Smooth muscle cell of the brain vasculature (primary cell): ENCODE measurements at regions not wholly inside any gene's neighbourhood (a gene's known extent, or its start where the extent isn't known, plus 50 kb on each side); places are given as distances from the start of the nearest gene placed in this dataset.
"Not testable (repeated sequence)": the region's sequence is repeated elsewhere in the genome, so short reads cannot be mapped to it uniquely, and the experiment has no call there.

Experiments used
- DNase-seq: peaks from one replicate; pipeline ENCODE4 v3.0.0-alpha.2; 2012; ENCODE audit warnings: low read depth, low spot score

DNA sequence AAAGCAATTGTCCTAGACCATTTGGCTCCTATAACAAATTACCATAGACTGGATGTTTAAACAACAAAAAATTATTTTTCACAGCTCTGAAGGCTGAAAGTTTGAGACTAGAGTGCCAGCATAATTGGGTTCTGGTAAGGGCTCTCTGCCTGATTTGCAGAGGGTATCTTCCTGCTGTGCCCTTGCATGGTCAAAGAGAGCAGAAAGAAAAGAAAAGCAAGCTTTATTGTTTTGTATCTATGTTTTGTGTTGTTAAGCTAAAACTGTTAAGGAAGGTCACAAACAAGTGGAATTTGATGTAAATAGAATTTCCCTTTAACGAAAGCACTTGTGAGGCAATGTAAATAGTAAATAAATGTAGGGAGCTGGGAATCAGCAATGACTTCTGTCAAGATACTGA is 1031.0 kb upstream of the ATXN7L3B start:
- no peak for DNase-seq

DNA sequence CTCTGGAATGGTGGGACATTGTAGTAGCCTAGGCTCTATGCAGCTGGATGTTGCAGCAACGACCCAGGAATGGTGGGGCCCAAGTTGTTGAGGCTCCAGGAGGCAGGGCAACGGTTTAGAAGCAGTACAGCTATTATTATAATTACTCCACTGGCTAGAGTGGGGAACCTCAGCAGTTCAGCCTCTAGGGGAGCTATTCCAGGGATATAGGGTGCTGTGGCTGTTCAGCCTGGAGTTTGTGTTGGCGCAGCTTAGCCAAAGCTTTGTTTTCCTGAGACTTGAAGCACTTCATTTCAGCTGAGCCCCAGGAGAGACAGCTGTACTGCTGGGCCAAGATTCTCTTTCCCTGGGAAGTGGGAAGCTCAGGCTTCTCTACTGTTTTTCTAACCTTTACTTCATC is 1023.0 kb upstream of the ATXN7L3B start:
- no peak for DNase-seq

DNA sequence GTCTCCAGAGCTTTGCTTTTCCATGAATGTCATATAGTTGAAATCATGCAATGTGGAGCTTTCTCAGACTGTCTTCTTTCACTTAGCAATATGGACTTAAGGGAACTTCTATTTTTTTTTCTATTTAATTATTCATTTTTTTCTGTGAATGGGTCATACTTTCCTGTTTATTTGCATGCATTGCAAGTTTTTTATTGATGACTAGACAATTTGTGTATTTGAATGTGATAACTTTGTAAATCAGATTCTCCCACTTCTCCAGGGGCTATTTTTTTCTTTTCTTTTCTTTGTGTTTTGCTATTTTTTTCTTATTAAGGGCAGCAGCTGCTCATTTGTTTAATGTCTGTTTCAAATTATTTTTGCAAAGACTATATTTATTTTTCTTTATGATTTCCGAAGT is 1019.8 kb upstream of the ATXN7L3B start:
- DNase-seq = no peak

DNA sequence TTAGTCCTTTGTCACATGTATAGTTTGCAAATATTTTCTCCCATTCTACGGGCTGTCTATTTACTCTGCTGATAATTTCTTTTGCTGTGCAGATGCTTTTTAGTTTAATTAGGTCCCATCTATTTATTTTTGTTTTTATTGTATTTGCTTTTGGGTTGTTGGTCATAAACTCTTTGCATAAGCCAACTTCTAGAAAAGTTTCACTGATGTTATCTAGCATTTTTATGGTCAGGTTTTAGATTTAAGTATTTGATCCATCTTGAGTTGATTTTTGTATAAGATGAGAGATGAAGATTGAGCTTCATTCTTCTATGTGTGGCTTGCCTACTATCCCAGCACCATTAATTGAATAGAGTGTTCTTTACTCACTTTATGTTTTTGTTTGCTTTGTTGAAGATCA is 1008.4 kb upstream of the ATXN7L3B start:
- no peak for DNase-seq

DNA sequence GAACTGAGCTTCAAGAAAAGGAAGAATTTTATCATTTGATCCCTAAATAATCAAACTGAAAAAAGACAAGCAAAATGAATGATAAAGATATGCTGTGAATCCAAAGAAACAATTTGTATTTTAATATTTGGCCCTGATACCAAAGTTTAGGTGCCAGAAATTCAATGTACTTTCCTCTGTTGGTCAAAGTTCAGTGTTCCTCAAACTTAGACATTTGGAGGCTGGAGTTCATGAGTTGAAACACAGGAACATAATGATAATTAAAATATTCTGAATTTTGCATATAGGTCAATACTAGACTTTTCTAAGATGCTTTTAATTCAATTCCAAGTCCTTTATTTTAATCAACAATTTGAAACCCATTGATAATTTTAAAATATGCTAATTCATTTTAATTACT is 1007.7 kb upstream of the ATXN7L3B start:
- no peak for DNase-seq

DNA sequence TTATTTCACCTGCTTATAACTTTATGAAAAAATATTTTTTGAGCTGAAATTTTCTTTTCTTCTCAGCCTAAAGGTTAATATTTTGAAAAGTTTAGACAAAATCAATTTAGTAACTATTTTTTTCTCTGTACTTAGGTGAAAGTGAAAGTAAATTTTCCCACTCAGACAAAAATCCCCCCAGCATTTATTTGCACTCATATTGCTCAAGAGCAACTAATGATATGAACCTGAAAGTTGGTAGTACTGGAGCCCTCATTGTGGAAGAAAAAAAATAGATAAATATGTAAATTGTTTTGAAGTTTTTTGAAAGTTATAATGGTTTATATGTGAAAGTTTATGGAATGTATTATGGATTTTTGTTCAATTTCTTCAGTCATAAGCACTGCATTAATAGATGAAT is 1005.9 kb upstream of the ATXN7L3B start:
- DNase-seq = no peak

DNA sequence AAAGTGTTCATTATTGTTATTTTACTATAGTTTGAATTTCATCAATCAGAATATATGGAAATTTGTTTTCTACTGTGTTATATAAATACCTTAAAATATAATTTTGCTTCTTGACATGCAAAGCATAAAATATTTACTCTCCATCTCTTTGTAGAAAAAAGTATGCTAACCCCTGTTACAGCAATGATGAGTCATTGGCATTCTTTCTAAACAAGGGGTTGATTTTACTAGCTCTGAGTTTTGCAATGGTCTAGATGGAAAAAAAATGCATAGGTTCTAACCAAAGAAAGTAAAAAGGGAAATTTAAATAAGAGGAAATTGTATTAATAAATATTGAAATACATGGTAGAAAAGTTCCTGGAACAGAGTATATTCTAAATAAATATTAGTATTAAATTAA is 990.2 kb upstream of the ATXN7L3B start:
- DNase-seq = no peak

DNA sequence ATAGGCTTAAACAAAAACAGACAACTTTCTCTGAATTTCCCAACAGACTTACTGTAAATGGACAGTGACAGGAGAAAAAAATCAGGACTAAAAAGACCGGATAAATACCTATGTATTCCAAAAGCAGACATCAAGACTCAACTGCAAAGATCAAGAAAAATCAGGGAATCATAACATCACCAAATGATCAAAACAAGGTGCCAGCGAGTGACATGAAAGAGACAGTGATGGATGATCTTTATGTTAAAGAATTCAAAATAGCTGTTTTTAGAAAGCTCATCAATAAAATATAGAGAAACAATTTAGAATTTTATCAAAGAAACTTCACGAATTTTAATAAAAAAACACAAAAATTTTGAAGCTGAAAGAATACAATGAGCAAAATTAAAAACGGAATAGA is 952.5 kb upstream of the ATXN7L3B start:
- no peak for DNase-seq

DNA sequence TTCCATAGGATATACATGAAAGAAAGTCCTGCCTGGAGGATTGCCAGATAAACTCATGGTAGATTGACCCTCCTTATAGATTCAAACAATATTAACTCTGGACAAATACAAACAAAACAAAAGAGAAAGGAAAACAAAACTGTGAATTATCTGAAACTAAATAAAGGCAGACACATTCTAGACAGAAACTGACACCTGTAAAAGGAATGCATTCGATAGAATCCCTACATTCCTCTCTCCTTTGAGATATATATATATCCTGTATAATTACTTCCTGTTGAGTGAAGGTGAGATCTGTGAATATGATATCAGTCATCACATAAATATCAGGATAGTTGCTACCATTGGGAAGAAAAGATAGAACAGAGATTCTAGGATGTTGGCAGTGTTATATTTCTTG is 948.4 kb upstream of the ATXN7L3B start:
- DNase-seq = no peak

DNA sequence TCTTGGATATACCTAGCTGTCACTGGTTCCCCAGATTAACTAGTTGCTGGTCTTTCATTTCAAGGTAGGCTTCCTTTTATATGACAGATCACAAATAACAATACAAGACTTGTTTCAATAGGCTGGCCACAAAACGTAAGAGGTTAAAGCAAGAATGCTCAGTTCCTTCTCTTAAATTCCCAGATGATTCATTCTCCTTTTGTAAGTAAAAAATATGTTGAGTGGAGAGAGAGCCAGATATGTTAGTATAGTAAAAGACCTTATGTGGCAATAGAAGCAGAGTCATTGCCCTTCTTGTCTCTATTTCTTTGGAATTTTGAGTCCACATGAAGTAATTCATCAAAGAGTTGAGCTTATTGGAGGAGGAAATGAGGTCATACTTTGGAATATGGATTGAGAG is 939.0 kb upstream of the ATXN7L3B start:
- DNase-seq = no peak

DNA sequence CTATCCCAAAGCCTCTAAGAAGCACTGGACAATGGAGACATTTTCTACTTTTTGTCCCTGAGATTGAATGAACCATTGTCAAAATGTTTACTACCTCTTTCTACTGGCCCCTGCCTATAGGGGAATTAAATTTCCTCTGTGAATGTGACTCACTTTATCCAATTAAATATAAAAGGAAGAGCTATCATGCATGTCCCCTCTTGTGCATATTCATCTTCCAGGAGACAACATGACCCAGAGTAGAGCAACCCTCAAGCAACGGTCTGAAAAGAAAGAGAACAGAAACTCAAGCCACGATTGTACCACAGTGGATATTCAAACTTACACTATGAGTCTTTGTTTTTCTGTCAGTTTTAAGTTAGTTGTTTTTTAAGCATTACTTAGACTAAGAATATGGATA is 938.4 kb upstream of the ATXN7L3B start:
- no peak for DNase-seq

DNA sequence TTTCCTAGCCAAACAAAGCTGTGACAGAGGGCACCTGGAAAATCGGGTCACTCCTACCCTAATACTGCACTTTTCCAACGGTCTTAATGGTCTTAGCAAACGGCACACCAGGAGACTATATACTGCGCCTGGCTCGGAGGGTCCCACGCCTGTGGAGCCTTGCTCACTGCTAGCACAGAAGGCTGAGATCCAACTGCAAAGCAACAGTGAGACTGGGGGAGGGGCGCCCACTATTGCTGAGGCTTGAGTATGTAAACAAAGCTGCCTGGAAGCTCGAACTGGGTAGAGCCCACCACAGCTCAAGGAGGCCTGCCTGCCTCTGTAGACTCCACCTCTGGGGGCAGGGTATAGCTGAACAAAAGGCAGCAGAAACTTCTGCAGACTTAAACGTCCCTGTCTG is 931.7 kb upstream of the ATXN7L3B start:
- not testable (repeated sequence) for DNase-seq

DNA sequence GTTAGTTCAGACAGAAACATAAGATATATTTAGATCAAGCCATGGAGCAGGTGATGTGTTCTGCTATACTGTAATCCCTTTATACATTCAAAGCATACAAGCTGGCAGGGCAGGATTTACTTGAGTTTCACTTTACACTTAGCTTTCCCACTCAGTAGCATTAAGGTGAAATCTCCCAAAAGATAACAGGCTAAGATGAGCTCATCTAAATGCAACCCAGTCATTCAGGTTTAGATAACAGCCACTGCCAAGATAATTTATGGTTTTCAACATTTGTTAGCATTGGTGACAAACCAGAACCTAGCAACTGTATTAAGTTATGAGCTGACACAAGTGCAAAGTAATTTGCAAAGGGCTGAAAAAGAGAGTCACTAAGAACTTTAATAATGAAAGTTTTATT is 925.1 kb upstream of the ATXN7L3B start:
- DNase-seq = no peak

DNA sequence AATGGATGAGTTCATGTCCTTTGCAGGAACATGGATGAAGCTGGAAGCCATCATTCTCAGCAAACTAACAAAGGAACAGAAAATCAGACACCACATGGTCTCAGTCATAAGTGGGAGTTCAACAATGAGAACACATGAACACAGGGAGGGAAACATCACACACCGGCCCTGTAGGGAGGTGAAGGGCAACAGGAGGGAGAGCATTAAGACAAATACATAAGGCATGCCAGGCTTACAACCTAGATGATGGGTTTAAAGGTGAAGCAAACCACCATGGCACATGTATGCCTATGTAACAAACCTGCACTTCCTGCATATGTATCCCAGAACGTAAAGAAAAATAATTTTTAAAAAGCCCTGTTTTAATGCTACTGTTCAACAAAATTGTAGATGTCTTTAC is 914.2 kb upstream of the ATXN7L3B start:
- no peak for DNase-seq

DNA sequence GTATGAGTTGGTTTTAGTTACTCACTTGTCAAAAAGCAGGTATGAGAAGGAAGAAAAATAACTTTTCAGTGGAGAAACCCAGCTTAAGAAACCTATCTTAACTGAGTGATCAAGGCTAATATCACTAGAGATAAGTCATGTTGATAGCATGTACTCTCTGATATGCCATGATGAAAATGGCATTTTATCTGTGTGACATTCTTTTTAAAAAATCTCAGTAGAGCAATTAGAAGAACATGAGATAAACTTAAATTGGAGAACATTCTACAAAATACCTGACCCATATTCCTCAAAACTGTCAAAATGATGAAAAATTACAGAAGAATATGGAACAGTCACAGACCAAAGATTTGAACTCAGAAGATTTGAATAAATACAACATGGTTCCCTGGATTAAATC is 912.4 kb upstream of the ATXN7L3B start:
- no peak for DNase-seq

DNA sequence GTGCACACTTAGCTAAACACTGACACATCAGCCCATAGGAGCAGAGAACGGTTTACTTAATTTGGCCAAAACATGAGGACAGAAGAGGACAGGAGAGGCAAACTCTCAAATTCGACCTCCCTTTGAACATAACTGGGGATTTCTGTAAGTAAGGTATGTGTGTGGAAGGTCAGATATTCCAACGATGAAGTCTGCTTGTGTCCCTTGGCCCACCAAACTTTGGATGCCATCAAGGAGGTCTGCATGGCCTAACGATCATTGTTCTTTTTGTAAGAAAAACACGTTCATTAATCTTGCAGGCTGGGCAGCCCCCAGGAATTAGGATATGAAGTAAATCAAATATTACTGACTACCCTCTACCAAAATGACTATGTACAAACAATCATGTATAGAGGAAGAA is 908.5 kb upstream of the ATXN7L3B start:
- DNase-seq = no peak

DNA sequence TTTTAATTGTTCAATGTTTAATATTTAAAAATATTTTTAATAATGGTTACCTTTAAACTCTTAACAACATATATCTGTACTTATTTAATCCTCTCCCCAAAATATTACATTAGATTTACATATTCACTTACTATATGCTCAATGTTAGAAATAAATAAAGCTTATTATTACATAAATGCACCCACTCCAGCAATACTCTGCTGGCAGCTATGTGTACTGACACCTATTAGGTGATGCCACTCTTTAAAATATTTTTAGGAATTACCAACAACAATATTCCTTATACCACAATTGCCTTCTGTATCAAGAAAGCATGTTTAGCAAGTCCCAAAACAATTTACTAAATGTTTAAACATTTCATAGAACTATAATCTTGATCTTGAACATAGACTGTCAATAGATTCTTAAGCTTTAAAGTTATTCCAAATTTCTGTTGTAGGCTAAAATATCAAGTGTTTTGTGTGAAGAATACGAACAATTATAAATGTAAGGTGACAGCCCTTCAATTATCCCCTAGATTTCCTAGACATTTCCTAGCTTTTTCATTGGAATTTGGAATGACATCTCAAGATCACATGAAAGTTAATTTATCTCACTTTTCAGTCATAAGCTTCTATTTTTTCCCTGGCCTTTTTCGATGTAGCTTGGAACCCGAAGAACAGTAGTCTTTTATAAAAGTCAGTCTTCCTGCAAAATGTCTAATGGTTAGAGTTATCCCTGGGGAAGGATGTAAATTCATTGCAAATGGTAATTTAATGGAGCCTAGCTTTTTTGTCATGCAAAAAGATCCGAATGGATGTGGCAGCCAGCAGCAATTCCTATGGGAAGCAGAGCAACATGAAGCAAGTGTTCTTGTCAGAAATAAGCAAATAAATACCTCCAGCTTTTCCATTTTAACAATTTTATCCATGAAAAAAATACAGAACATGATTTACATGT is 907.5 kb upstream of the ATXN7L3B start:
- no peak for DNase-seq

DNA sequence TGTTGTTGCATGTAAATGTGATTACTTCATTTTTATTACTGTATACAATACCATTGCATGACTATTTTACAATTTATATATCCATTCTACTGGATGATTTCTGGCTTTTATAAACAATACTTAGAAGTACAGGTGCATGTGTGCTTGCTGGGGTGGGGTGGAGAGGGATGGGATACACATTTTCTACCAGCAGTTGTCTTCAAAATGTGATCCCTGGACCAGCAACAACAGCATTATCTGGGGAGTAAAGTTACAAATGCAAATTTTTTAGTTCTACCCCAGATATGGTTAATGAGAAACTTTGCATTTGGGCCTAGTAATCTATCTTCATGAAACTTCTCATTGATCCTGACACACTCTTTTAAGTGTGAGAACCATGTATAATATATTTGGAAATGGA is 905.4 kb upstream of the ATXN7L3B start:
- no peak for DNase-seq

DNA sequence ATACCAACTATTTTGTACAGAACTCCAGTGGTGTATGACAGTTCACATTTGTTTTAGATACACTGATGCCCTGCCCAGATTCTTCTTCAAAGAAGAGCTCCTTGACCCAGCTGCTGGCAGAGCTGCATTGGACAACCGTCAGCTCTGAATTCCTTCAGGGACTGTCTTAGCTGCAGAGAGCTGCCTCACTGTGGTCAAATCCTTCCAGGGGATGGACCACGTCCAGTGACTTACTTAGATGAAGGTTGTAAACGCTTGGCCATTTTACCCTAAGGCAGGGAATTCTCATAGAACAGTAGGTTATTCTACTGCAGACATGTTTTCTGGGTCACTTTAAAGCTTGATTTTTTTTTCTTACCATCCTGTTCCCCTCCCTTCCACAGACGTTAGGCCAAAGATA is 905.0 kb upstream of the ATXN7L3B start:
- no peak for DNase-seq

DNA sequence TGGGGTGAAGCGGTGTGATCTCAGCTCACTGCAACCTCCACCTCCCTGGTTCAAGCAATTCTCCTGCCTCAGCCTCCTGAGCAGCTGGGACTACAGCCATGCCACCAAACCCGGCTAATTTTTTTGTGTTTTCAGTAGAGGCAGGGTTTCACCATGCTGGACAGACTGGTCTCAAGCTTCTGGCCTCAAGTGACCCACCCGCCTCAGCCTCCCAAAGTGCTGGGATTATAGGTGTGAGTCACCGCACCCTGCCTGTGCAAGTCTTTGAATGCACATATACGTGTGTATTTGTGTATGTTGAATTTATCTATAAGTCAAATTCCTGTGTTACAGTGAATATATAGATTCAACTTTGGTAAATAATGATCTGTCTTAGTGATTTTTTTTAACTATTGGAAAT is 898.2 kb upstream of the ATXN7L3B start:
- DNase-seq = not testable (repeated sequence)

DNA sequence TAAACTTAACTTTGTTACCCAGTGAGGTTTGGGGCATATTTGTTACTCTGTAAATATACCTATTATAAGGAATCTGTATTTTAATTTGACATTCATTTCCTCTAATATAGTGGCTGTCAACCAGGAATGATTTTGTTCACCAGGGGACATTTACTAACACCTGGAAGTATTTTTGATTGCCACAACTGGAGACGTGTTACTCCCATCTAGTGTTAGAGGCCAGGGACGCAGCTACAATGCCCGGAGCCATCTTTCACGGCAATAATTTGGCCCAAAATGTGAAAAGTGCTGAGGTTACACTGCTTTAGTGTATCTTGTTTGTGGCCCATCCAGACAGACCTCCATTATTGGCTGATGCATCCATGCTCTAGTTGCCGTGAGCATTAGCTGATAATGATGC is 881.3 kb upstream of the ATXN7L3B start:
- DNase-seq = no peak

DNA sequence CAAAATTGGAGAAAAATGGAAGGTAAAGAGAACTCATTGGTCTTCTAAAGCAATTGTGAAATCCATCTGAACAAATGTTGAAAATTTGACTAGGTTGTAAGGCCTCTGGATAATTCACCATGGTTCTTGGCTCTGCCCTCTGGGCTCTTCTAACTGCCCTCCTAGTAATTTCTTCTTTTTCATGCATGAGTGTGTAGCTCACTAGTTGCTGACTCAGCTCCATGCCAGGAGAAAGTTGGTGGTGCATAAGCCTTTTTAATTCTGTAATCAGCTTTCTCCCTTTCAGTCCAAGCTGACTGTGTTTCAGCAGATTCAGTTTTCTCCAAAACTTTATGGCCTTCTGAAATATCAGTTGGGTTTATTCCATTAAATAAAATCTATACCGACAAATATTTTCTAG is 877.8 kb upstream of the ATXN7L3B start:
- no peak for DNase-seq

DNA sequence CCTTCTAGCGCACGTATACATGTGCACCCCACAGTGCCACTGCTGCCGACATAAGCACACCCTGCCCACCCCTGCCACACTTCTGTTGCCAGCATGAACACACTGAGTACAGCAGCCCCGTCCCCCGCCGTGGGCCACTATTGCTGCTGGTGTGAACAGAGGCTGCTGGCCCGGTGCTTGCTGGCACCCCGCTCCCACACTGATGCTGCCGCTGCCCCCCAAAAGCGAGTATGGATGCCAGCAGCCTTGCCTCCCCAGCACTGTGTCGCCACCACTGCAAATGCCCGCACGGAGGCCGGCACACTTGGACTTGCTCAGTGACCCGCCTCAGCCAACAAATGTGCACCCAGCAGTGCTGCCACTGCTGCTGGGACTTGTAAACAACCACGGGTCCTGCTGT is 872.4 kb upstream of the ATXN7L3B start:
- no peak for DNase-seq

DNA sequence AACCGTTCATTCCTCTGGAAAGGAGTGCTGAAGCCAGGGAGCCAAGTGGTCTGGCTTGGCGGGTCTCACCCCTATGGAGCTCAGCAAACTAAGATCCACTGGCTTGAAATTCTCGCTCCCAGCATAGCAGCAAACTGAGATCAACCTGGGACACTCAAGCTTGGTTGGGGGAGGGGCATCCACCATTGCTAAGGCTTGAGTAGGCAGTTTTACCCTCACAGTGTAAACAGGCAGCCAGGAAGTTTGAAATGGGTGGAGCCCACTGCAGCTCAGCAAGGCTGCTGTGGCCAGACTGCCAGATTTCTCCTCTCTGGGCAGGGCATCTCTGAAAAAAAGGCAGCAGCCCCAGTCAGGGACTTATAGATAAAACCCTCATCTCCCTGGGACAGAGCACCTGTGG is 866.1 kb upstream of the ATXN7L3B start:
- not testable (repeated sequence) for DNase-seq
